Tibial nerve (tissue), 4 donors: ENCODE measurements at regions not wholly inside any gene's neighbourhood (a gene's known extent, or its start where the extent isn't known, plus 50 kb on each side); places are given as distances from the start of the nearest gene placed in this dataset.
"Not testable (repeated sequence)": the region's sequence is repeated elsewhere in the genome, so short reads cannot be mapped to it uniquely, and the experiment has no call there.

ENCODE experiments used
- DNase-seq, 2 donors: peaks; one replicate each; pipeline ENCODE4 v3.0.0-alpha.2; 2019; ENCODE audit warnings: low spot score in 2 of 2
- H3K27ac ChIP-seq, 4 donors: fragments of 200-600 bp; sonication (generic) in 3 of 4; one replicate each; pipeline ENCODE4 v1.5.1; 2017 to 2019; ENCODE audit warnings: mild to moderate bottlenecking in 1 of 4
- H3K27me3 ChIP-seq, 2 donors: fragments of 200-600 bp; sonication (generic) in 1 of 2; one replicate each; pipeline versions ENCODE4 v1.5.1 to v1.6.0; 2017 to 2019
- H3K36me3 ChIP-seq, 3 donors: fragments of 200-600 bp; sonication (generic); one replicate each; pipeline ENCODE4 v1.5.1; 2018 to 2019
- H3K4me1 ChIP-seq, 4 donors: fragments of 200-600 bp; sonication (generic) in 3 of 4; one replicate each; pipeline ENCODE4 v1.5.1; 2017 to 2019
- H3K4me3 ChIP-seq, 4 donors: fragments of 200-600 bp; sonication (generic) in 3 of 4; one replicate each; pipeline ENCODE4 v1.5.1; 2017 to 2019; ENCODE audit warnings: mild to moderate bottlenecking in 1 of 4, moderate library complexity in 1 of 4
- H3K9me3 ChIP-seq, 4 donors: fragments of 200-600 bp; sonication (generic) in 3 of 4; one replicate each; pipeline ENCODE4 v1.5.1; 2017 to 2019
- EP300 ChIP-seq, 2 donors: sonication (generic); formaldehyde crosslinking; IDR thresholded peaks; one replicate each; pipeline ENCODE4 v1.6.1; 2017; ENCODE audit warnings: antibody characterized with exemption in 2 of 2, mild to moderate bottlenecking in 1 of 2
- POLR2A ChIP-seq, 2 donors: fragments of 450-650 bp; IDR thresholded peaks; one replicate each; pipeline ENCODE4 v1.6.1; 2017; ENCODE audit warnings: antibody characterized with exemption in 2 of 2, mild to moderate bottlenecking in 2 of 2, moderate library complexity in 2 of 2
- WGBS, 2 donors: methylation state at CpG; one replicate each; pipeline ENCODE4 v1.1.5; 2018; 5-methylcytosine and 5-hydroxymethylcytosine counted together
- TF ChIP-seq, protein P1 (sequence below), 5 experiments: fragments of 200-600 bp in 3 of 5; fragments of 450-650 bp in 2 of 5; sonication (generic) in 3 of 5; IDR thresholded peaks; one replicate each; pipeline ENCODE4 v1.5.1; 2016 to 2019; ENCODE audit warnings: antibody characterized with exemption in 5 of 5, mild to moderate bottlenecking in 3 of 5, moderate library complexity in 2 of 5

GRCh38 chr7:50908628-50909290, 126.1 kb upstream of the GRB10 start:
- Histone ChIP-seq H3K4me3 (no peak overlapping the region), H3K4me1 (no peaks in the 10 kb centered on the region), H3K27ac (no peak overlapping the region), H3K27me3 (no peaks in the 10 kb centered on the region), H3K9me3 (peaks cover 0 to 10% (median 0%) of the 10 kb centered on the region in 4 donors), H3K36me3 (no peaks in the 10 kb centered on the region)
- DNase-seq, result no peak
- TF ChIP-seq EP300 (IDR thresholded peaks at IDR 0.05), result no peak
- TF ChIP-seq, protein P1, sequence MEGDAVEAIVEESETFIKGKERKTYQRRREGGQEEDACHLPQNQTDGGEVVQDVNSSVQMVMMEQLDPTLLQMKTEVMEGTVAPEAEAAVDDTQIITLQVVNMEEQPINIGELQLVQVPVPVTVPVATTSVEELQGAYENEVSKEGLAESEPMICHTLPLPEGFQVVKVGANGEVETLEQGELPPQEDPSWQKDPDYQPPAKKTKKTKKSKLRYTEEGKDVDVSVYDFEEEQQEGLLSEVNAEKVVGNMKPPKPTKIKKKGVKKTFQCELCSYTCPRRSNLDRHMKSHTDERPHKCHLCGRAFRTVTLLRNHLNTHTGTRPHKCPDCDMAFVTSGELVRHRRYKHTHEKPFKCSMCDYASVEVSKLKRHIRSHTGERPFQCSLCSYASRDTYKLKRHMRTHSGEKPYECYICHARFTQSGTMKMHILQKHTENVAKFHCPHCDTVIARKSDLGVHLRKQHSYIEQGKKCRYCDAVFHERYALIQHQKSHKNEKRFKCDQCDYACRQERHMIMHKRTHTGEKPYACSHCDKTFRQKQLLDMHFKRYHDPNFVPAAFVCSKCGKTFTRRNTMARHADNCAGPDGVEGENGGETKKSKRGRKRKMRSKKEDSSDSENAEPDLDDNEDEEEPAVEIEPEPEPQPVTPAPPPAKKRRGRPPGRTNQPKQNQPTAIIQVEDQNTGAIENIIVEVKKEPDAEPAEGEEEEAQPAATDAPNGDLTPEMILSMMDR (IDR thresholded peaks at IDR 0.05), result no peak
- TF ChIP-seq POLR2A (IDR thresholded peaks at IDR 0.05), result no peak
- 46 to 53% methylated on average over 2 of the region's 2 CpGs for WGBS, 2 donors

DNA sequence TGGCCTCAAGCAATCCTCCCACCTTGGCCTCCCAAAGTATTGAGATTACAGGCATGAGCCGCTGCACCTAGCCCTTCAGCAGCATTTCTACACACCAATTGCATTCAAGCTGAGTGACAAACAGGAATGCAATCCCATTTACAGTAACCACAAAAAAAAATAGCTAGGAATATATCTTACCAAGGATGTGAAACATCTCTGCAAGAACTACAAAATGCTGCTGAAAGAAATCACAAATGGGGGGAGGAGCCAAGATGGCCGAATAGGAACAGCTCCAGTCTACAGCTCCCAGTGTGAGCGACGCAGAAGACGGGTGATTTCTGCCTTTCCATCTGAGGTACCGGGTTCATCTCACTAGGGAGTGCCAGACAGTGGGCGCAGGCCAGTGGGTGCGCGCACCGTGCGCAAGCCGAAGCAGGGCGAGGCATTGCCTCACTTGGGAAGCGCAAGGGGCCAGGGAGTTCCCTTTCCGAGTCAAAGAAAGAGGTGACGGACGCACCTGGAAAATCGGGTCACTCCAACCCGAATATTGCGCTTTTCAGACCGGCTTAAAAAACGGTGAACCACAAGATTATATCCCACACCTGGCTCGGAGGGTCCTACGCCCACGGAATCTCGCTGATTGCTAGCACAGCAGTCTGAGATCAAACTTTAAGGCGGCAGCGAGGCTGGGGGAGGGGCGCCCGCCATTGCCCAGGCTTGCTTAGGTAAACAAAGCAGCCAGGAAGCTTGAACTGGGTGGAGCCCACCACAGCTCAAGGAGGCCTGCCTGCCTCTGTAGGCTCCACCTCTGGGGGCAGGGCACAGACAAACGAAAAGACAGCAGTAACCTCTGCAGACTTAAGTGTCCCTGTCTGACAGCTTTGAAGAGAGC, 116.1 kb upstream of the GRB10 start:
- H3K4me1 ChIP-seq, H3K9me3 ChIP-seq, H3K27ac ChIP-seq, H3K4me3 ChIP-seq, DNase-seq, H3K27me3 ChIP-seq, H3K36me3 ChIP-seq: not testable (repeated sequence)
- 92 to 93% methylated on average over 30 to 31 of the region's 31 CpGs for WGBS, 2 donors

DNA sequence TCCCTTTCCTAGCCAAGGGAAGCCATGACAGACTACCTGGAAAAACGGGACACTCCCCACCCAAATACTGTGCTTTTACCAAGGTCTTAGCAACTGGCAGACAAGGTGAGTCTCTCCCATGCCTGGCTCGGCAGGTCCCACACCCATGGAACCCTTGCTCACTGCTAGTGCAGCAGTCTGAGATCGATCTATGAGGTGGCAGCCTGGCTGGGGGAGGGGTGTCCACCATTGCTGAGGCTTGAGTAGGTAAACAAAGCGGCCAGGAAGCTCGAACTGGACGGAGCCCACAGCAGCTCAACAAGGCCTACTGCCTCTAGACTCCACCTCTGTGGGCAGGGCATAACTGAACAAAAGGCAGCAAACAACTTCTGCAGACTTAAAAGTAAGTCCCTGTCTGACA, 104.4 kb upstream of the GRB10 start:
- H3K27me3 ChIP-seq, H3K4me1 ChIP-seq, H3K27ac ChIP-seq, H3K9me3 ChIP-seq, H3K36me3 ChIP-seq, H3K4me3 ChIP-seq, DNase-seq: not testable (repeated sequence)
- 75% methylated on average over 6 of the region's 6 CpGs for WGBS, 2 donors

DNA sequence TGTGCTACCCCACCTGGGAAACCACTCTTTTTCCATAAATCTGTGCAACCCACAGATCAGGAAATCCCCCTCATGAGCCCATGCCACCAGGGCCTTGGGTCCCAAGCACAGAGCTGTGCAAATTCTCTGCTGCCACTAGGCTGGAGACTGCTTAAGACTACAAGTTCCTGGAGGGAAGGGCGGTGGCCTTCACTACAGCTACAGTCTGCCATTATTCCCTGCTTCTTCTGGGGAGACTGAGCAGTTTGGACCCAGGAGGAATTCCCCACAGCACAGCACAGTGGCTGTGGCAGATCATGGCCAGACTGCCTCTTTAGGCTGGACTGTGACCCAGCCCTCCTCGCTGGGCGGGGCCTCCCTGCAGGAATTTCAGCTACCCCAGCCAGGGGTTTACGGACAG, 89.7 kb upstream of the GRB10 start:
- Histone ChIP-seq H3K4me3 (no peak overlapping the region), H3K36me3 (no peaks in the 10 kb centered on the region), H3K4me1 (peaks cover 0 to 16% (median 7%) of the 10 kb centered on the region in 4 donors), H3K27ac (no peak overlapping the region), H3K27me3 (no peaks in the 10 kb centered on the region), H3K9me3 (no peaks in the 10 kb centered on the region)
- DNase-seq, result no peak
- 91 to 100% methylated on average over 1 to 4 of the region's 4 CpGs for WGBS, 2 donors
- TF ChIP-seq, protein P1 (IDR thresholded peaks at IDR 0.05), result no peak

- peaks cover 0 to 16% (median 7%) of the 10 kb centered on the region in 4 donors for H3K4me1 ChIP-seq
- H3K27me3 ChIP-seq, result no peaks in the 10 kb centered on the region
- TF ChIP-seq, protein P1 (IDR thresholded peaks at IDR 0.05), result no peak
- peak in 1 of 2 donors; percentile 65 for TF ChIP-seq EP300 (IDR thresholded peaks at IDR 0.05)
- H3K27ac ChIP-seq, result peak overlapping the region in 1 of 4 donors; percentile 66
- DNase-seq, result peak; percentile 35 to 72
- no peak overlapping the region for H3K4me3 ChIP-seq
- 31 to 39% methylated on average over 5 of the region's 5 CpGs for WGBS, 2 donors
- no peaks in the 10 kb centered on the region for H3K36me3 ChIP-seq
- no peaks in the 10 kb centered on the region for H3K9me3 ChIP-seq
Observed at GRCh38 chr7:50869108-50869725, 86.5 kb upstream of the GRB10 start.
